ENCODE measurements at regions not wholly inside any gene's neighbourhood (a gene's known extent, or its start where the extent isn't known, plus 50 kb on each side); places are given as distances from the start of the nearest gene placed in this dataset.

DNA sequence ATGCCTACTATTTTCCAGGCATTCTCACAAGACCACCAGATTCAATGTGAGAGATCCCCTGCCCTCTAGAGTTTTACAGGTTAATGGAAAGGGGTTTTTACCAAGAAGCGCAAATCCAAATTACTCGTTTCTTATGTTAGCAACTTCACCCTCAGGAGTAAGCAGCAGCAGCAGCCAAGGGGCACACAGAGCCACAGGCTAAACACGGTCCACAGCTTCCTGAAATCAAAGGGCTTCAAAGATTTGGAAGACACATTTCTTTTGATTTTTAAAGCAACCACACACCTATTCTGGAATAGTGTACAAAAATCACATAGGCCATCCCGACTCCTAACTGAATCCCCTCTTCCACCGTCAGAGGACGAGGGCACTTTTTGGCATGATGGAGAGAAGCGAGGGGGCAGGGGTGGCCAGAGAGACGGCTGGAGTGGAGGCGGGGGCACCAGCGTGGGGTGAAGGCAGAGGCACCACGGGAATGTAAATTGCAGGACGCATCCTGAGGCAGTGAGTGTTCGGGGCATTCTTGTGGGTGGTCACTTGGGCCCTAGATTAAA lies 107.0 kb downstream of the ARF6 start:
- DNase-seq: no peak

DNA sequence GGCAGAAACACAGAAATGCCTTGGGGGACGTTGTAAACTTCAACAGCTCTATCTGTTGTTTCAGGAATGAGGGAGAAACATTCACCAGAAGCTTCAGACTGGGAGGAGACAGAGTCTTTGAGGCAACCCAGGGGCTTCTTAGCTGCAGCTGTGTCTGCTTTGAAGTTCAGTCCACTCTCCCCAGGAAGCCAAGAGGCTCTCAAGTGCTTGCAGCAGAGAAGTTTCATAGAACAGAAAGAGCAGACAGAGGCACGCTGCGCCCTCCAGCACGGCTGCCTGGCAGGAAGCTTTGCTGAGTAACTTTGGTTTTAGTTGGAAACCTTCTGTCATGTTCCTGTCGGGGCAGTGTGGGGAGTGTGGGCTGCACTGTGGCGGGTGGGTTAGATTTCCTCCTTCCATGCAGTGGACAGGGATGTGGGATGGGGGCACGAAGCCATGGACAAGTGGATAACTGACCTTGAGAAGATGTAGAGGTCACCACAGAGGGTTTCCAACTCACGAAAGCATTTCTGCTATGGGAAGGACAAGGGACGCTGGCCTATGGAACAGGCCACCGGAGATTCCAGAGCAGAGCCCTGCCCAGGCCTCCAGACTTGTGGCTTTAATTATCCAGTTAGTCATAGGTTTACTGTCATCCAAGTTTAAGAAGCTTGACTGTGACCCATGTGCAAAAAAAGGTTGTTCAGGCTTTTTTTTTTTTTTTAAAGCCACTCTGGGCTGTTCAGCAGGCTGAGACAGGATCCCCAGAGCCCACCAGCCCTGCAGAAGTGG lies 107.7 kb downstream of the ARF6 start:
- peak; percentile 94 for DNase-seq

DNA sequence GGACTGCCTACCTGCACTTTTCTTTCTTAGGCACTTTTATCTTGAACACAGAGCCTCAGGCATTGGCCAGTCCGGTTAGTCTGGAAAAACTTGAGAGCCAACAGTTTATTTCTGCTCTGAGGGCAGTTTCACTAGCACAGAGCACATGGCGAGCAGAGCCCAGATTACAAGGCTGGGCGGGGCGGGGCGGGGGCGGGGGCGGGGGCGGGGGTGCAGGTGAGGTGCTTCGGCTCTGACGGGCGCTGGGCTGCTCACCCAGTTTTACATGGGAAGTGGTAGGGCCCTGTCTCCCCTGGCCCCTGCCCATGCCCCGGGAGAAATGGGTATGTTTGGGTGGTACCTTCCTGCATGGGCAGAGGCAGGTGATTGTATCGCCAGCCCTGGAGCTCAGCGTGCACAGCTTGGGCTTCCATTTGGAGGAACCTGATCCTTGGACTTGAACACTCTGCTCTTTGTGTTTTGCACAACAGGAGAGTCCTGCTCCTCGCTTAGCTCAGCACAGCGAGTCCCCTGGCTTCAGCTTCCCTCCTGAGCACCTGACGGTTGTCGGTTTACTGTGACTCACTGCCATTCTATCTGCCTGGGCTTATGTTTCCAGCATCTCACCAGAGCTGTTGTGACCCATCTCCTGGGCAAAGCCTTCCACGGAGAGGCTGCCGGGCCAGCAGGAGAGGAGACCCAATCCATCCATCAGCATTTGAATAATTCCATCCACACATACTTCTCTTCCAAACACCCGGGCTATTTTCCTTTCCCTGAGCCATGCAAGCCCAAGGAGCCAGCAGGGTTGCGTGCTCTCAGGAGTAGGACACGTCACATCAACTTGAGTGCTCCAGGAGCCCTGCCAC lies 108.5 kb downstream of the ARF6 start:
- peak; percentile 55 for DNase-seq

GRCh38 chr14:50001999-50002925 lies 109.4 kb downstream of the ARF6 start:
- no peak for DNase-seq

DNA sequence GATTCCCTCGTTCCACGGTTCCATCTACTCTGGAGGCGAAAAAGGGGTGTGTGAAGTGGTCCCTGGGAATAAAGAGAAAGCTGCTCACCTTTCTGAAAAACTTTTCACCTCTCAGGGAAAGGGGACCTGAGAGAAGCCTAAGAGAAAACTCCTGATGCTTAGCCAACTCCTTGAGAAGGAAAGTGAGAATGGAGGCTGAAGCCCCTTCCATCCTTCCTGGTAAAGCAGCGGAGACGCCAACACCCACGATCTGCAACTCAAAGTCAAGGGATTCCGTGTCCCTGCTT lies 110.0 kb downstream of the ARF6 start:
- no peak for DNase-seq

DNA sequence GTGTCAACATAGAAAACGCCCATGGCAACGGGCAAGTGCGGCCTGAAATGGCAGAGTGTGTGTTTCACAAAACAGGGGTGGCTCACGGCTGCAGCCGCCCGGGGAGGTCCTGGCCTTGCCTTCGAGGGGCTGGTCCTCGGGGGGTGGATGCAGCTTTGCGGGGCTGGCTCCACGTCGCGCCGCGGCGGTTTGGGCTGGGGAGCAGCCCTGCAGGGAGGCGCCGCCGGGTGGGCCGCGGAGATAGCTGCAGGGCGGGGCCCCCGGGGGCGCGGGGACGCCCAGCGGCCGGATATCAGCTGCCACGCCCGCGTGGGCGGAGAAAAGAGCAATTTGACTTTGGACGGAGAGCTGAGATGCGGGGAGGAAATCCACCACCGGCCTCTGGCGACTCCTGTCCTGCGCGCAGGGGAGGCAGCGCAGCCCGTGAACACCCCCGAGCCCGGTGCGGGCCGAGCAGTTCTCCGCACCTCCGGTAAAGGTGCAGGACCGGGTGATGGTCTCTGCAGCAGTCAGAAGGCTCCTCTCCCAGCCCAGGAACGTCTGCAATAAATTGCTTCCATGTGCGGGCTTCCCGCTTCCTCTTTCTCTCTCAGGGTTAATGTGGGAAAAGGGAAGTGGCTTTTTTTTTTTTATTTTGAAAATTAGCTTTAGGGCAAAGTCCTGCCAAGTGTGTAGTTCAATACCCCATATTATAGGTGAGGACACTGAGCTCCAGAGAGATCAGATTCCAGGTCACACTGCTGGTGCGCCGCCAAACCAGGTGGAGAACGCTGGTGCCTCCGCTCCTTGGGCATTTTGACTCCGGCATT lies 110.5 kb downstream of the ARF6 start:
- DNase-seq: peak; percentile 54

- DNase-seq: no peak
Measured at GRCh38 chr14:50006141-50006540, 110.2 kb downstream of the VCPKMT start.

DNA sequence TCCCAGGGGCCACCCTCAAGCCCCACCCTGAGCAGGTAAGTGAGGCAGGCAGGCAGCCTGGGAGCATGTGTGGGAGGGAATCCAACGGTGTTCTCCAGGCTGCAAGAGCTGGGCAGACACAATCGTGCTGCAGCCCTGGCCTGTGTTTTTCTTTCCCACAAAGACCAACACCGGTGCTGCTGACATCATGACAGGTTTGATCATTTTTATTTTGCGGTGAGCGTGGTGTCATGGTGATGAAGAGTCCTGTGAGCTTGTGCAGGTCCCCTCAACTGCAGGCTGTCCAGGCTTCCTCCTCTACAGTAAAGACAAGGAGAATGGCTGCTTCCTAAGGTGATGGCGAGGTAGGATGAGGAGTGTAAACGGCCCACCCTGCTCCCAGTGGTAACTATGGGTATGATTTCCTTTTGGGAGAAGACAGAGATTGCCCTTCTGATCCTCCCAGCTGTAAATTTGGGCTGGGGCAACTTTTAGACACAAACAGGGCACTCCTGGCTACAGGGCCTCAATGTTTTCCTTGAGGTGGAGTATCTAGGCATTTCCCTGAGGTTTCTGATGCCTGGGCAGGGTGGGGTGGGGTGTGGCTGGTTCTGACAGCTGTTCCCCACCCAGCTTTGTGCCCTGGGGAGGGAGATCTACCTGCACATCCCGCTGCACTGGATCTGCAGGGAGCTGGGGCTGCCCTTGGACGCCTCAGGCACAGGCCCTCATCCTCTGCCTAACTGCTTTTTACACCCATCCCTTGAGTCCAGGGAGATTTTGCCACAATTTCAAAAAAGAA lies 109.1 kb downstream of the VCPKMT start:
- no peak for DNase-seq

- DNase-seq: no peak
Measured at GRCh38 chr14:50008562-50008961, 107.8 kb downstream of the VCPKMT start.

- no peak for DNase-seq
Measured at GRCh38 chr14:50008974-50009373, 107.4 kb downstream of the VCPKMT start.

GRCh38 chr14:50010752-50011151 lies 105.6 kb downstream of the VCPKMT start:
- no peak for DNase-seq

GRCh38 chr14:50011242-50011641 lies 105.1 kb downstream of the VCPKMT start:
- DNase-seq: no peak

- no peak for DNase-seq
Measured at GRCh38 chr14:50012644-50013043, 103.7 kb downstream of the VCPKMT start.

DNA sequence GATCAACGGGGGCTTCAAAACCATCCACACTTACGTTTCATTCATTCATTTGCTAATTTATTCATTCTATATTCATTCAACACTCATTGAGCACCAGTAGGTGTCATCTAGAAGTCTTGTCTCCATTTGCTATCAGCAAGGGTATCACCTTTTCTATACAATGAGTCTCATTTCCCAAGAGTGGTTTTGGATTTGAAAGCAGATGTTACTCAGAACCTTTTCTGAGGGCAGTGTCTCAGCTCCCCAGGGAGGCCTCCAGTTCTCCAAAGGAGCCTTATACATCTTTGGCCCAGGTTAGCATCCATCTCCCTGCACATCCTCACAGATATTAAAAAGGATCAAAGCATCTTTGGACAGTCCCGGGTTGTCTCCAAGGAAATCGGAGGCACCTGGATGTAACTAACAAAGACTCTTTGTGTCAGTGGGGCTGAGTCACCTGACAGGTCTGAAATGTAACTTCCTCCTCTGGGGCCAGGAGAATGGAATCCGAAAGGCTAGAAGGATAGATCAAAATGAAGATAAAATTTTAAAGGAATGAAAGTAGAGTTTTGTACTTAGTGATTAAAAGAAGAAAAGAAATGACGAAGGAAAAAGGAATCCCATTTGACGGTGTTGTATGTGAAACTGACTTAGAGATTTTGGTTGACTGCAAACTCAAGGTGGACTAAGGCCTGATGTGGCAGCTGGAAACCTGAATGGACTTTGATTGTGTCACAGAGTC lies 103.0 kb downstream of the VCPKMT start:
- no peak for DNase-seq

DNA sequence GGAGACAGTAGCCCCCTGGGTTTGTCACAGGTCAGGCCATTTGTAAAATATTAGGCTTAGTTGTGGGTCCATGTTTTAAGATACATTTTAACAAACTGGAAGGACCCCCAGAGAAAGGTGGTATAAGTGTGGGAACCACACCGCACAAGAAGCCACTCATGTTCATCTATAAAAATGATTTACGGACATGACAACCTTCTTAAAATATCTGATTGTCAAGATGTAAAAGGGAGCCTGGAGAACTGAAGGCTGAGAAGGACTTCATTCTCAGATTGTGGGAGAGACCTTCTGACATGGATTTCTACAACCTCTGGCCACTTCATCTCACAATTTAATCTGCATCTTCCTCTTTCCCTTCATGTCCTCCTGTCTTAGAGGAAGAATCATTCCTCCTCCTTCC lies 102.4 kb downstream of the VCPKMT start:
- DNase-seq: no peak

DNA sequence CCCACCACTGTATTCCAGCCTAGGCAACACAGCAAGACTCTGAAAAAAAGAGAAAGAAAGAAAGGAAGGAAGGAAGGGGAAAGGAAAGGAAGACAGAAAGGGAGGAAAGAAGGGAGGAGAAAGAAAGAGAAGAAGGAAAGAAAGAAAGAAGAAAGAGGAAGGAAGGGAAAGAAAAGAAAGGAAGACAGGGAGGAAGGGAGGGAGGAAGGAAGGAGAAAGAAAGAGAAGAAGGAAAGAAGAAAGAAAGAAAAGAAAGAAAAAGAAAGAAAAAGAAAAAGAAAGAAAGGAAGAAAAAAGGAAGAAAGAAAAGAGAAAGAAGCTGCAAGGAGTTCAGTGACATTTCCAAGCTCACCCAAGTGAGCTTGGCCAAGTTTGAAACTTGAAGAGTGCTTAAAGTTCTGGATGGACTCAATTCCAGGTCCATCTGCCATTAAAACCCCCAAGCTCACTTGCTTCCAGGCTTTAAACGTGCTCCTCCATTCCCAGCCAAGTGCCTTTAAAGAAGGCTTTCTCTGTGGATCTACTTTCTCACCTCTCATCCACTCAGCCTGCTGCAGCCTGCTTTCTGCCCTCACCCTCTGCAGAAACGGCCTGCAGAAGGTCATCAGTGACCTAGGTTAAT lies 101.5 kb downstream of the VCPKMT start:
- no peak for DNase-seq

DNA sequence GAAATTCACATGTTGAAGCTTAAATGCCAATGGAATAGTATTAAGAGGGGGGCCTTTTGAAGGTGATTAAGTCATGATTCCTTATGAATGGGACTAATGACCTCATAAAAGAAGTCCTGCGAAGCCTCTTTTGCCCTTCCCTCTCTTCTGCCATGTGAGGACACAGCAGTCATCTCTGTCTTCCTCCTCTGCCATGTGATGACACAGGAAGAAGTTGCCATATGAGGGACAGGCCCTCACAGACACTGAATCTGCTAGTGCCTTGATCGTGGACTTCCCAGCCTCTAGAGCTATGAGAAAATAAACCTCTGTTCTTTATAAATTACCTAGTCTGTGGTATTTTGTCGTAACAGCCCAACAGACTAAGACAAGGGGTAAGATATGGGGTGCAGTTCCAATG lies 100.7 kb downstream of the VCPKMT start:
- DNase-seq: no peak

DNA sequence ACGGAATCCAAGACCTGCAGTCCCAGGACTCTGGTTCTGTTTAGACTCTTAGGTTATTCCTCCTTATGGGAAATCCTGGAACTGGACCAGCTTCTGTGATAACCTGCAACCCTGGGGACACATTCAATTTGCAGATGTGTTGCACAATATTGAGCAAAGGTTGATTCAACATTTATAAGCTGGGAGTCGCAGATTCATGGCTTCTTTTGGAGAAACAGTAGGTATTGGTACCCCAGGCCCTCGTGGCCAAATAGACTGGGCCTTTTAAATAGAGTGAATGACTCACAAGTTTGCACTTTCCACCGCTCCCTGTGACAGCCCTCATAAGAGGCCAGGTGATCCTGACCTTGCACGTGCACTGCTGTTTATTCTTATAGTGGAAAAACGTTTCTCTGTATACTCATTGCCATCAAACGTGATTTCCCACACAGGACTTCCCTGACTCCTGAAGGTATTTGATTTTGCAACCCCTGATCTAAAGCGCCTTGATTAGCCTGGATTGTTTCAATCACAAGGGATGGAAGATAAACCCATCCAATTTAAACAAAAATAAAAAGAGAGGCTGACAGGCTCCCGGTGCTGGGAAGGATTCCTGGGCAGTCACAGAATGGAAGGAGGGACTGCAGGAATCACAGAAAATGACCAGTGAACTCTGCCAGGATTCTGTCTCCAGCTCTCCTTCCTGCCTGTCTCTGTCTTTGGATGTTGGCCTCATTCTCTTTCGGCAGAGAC lies 98.0 kb downstream of the VCPKMT start:
- peak; percentile 70 for DNase-seq

DNA sequence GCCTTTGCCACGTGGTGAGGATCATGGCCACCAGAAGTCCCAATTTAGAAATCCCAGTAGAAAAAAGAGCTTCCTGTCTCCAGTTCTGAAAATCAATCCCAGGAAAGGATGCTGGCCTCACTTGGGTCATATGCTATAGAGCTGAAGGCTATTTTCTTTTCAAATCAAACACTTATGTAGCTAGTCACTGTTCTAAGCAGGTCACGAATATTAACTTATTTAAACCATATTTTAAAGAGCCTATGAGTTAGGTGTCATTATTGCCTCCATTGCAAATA lies 97.5 kb downstream of the VCPKMT start:
- no peak for DNase-seq
